ENCODE measurements at regions not wholly inside any gene's neighbourhood (a gene's known extent, or its start where the extent isn't known, plus 50 kb on each side); places are given as distances from the start of the nearest gene placed in this dataset.

GRCh38 chr6:92849636-92850035, 569.7 kb downstream of the EPHA7 start:
- no peak for ATAC-seq
- intact Hi-C loops (cut with DNase I), result no loop called here

GRCh38 chr6:92848901-92849300, 570.5 kb downstream of the EPHA7 start:
- FAIRE-seq (no peak), DNase-seq (no peak), ATAC-seq (no peak)
- Histone ChIP-seq H3K27ac (no peak overlapping the region), H3K36me3 (no peaks in the 10 kb centered on the region), H3K4me3 (no peak overlapping the region), H3K9me3 (no peaks in the 10 kb centered on the region), H3K27me3 (no peaks in the 10 kb centered on the region), H3K4me1 (no peaks in the 10 kb centered on the region)
- intact Hi-C loops (cut with DNase I), result no loop called here
- TF ChIP-seq CTCF (IDR thresholded peaks at IDR 0.05), result no peak

More at GRCh38 chr6:92849636-92850035, 569.7 kb downstream of the EPHA7 start:
- TF ChIP-seq CTCF (IDR thresholded peaks at IDR 0.05), result no peak
- Histone ChIP-seq H3K27ac (no peak overlapping the region), H3K27me3 (no peaks in the 10 kb centered on the region), H3K4me1 (no peaks in the 10 kb centered on the region), H3K9me3 (no peaks in the 10 kb centered on the region), H3K4me3 (no peak overlapping the region), H3K36me3 (no peaks in the 10 kb centered on the region)
- FAIRE-seq (no peak), DNase-seq (no peak)
- 33 to 34% methylated on average over 3 of the region's 3 CpGs for WGBS, 2 donors

- 61 to 79% methylated on average over 4 of the region's 4 CpGs for WGBS, 2 donors
- FAIRE-seq, result no peak
- no peak overlapping the region for H3K4me3 ChIP-seq
- no peaks in the 10 kb centered on the region for H3K36me3 ChIP-seq
- no peak for ATAC-seq
- no peak for DNase-seq
- H3K27me3 ChIP-seq, result no peaks in the 10 kb centered on the region
- TF ChIP-seq CTCF (IDR thresholded peaks at IDR 0.05), result no peak
- no peaks in the 10 kb centered on the region for H3K9me3 ChIP-seq
- intact Hi-C loops (cut with DNase I), result no loop called here
- H3K27ac ChIP-seq, result no peak overlapping the region
- H3K4me1 ChIP-seq, result no peaks in the 10 kb centered on the region
These were observed 570.9 kb downstream of the EPHA7 start for GRCh38 chr6:92848459-92848858.

GRCh38 chr6:92847988-92848387, 571.4 kb downstream of the EPHA7 start:
- FAIRE-seq (no peak), ATAC-seq (no peak), DNase-seq (no peak)
- H3K9me3 ChIP-seq, result no peaks in the 10 kb centered on the region
- no peak overlapping the region for H3K4me3 ChIP-seq
- no peak for TF ChIP-seq CTCF (IDR thresholded peaks at IDR 0.05)
- no peaks in the 10 kb centered on the region for H3K4me1 ChIP-seq
- intact Hi-C loops (cut with DNase I), result no loop called here
- no peaks in the 10 kb centered on the region for H3K36me3 ChIP-seq
- H3K27me3 ChIP-seq, result no peaks in the 10 kb centered on the region
- no peak overlapping the region for H3K27ac ChIP-seq

GRCh38 chr6:92840246-92840930, 579.0 kb downstream of the EPHA7 start:
- FAIRE-seq, result no peak
- no peak overlapping the region for H3K4me3 ChIP-seq
- intact Hi-C loops (cut with DNase I), result no loop called here
- no peak overlapping the region for H3K27ac ChIP-seq
- H3K27me3 ChIP-seq, result no peaks in the 10 kb centered on the region
- no peak for DNase-seq
- H3K4me1 ChIP-seq, result no peaks in the 10 kb centered on the region
- no peak for ATAC-seq
- TF ChIP-seq CTCF (IDR thresholded peaks at IDR 0.05), result no peak
- 74 to 91% methylated on average over 4 of the region's 4 CpGs for WGBS, 2 donors
- no peaks in the 10 kb centered on the region for H3K36me3 ChIP-seq
- H3K9me3 ChIP-seq, result no peaks in the 10 kb centered on the region
